ENCODE measurements at regions not wholly inside any gene's neighbourhood (a gene's known extent, or its start where the extent isn't known, plus 50 kb on each side); places are given as distances from the start of the nearest gene placed in this dataset.

GRCh38 chr5:98679963-98680362, 93.5 kb upstream of the RGMB start:
- TF ChIP-seq CTCF (IDR thresholded peaks at IDR 0.05) = no peak
- DNase-seq = no peak
- H3K9me3 ChIP-seq = peaks cover 0 to 30% (median 2%) of the 10 kb centered on the region in 11 donors
- no peak overlapping the region for H3K4me3 ChIP-seq
- no peaks in the 10 kb centered on the region for H3K4me1 ChIP-seq
- H3K27me3 ChIP-seq = no peaks in the 10 kb centered on the region
- H3K27ac ChIP-seq = no peak overlapping the region
- WGBS, 2 donors = 40 to 53% methylated on average over 4 of the region's 4 CpGs
- intact Hi-C loops (cut with DNase I) = no loop called here
- no peak for ATAC-seq
- H3K36me3 ChIP-seq = no peaks in the 10 kb centered on the region

DNA sequence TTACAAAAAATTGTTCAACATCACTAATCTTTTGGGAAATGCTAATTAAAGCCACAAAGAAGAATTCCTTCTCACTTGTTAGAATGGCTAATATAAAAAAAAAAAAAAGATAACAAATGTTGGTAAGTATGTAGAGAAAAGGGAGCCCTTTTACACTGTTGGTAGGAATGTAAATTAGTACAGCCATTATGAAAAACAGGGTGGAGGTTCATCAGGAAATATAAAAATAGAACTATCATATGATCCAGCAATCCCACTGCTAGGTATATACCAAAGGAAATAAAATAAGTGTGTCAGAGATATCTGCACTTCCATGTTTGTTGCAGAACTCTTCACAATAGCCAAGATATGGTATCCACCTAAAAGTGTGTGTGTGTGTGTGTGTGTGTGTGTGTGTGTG, 83.5 kb upstream of the RGMB start:
- ATAC-seq (no peak), DNase-seq (no peak)
- Histone ChIP-seq H3K27ac (no peak overlapping the region), H3K4me3 (no peak overlapping the region), H3K4me1 (no peaks in the 10 kb centered on the region), H3K27me3 (no peaks in the 10 kb centered on the region), H3K9me3 (peaks cover 0 to 78% (median 24%) of the 10 kb centered on the region in 11 donors), H3K36me3 (no peaks in the 10 kb centered on the region)
- no peak for TF ChIP-seq CTCF (IDR thresholded peaks at IDR 0.05)
- intact Hi-C loops (cut with DNase I) = no loop called here

DNA sequence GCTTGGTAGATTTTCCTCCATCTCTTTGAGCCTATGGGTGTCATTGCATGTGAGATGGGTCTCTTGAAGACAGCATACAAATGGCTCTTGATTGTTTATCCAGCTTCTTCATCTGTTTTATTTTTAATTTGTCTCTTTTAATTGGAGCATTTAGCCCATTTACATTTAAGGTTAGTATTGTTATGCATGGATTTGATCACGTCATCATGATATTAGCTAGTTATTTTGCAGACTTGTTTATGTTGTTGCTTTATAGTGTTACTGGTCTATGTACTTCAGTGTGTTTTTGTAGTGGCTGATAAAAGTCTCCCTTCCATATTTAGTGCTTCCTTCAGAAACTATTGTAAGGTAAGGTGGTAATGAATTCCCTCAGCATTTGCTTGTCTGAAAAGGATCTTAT, 78.6 kb upstream of the RGMB start:
- 69 to 80% methylated on average over 1 of the region's 1 CpG for WGBS, 2 donors
- TF ChIP-seq CTCF (IDR thresholded peaks at IDR 0.05) = no peak
- Histone ChIP-seq H3K36me3 (no peaks in the 10 kb centered on the region), H3K4me1 (no peaks in the 10 kb centered on the region), H3K4me3 (no peak overlapping the region), H3K27ac (no peak overlapping the region), H3K27me3 (no peaks in the 10 kb centered on the region), H3K9me3 (peaks cover 0 to 61% (median 9%) of the 10 kb centered on the region in 11 donors)
- intact Hi-C loops (cut with DNase I) = no loop called here
- DNase-seq = no peak
- ATAC-seq = no peak

DNA sequence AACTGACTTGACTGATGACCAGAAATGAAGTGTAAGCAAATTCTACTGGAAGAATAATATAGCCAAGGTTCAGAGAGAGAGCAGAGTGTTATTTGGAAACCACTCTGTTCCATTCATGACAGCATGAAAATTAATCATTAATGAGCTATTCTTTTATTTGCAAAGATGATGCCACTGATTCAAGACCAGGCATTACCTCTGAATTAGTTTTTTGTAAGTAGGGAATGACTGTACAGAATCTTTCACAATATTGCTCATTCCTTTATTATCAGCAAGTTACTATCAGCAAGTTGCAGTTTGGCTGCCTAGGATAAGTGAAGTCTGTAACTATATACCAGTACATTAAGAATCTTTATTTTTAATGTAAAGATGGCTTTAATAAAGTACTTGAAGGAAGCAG, 75.1 kb upstream of the RGMB start:
- TF ChIP-seq CTCF (IDR thresholded peaks at IDR 0.05) = no peak
- no peak for ATAC-seq
- Histone ChIP-seq H3K9me3 (peaks cover 0 to 56% (median 5%) of the 10 kb centered on the region in 11 donors), H3K27me3 (no peaks in the 10 kb centered on the region), H3K36me3 (no peaks in the 10 kb centered on the region), H3K4me3 (no peak overlapping the region), H3K4me1 (no peaks in the 10 kb centered on the region), H3K27ac (no peak overlapping the region)
- intact Hi-C loops (cut with DNase I) = no loop called here
- DNase-seq = no peak

DNA sequence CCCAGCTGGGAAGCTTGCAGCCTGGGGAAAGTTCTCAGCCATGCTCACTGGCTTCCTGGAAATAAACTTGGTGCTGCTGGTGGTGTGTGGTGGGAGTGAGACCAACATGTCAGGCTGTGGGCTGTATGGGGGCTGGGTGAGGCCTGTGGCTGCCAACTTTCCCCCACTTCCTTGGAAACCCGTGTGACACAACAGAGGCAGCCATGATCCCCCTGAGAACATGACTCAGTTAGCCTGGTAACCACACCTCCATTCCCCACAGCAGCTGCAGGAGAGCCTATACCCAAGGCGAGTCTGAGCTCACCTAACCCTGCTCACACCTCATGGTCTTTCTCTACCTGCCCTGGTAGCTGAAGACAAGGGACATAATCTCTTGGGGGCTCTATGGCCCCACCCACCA, 72.7 kb upstream of the RGMB start:
- Histone ChIP-seq H3K27ac (no peak overlapping the region), H3K4me1 (no peaks in the 10 kb centered on the region), H3K9me3 (peaks cover 0 to 51% (median 4%) of the 10 kb centered on the region in 11 donors), H3K27me3 (no peaks in the 10 kb centered on the region), H3K36me3 (no peaks in the 10 kb centered on the region), H3K4me3 (no peak overlapping the region)
- 76 to 84% methylated on average over 2 of the region's 2 CpGs for WGBS, 2 donors
- no peak for TF ChIP-seq CTCF (IDR thresholded peaks at IDR 0.05)
- ATAC-seq (no peak), DNase-seq (no peak)
- intact Hi-C loops (cut with DNase I) = no loop called here
